Bronchial epithelial cell (primary cell): ENCODE measurements at regions not wholly inside any gene's neighbourhood (a gene's known extent, or its start where the extent isn't known, plus 50 kb on each side); places are given as distances from the start of the nearest gene placed in this dataset.

ENCODE experiments used
- DNase-seq: peaks from one replicate; pipeline ENCODE4 v3.0.0-alpha.2; 2010; ENCODE audit warnings: low read depth
- FAIRE-seq: peaks from 2 replicates; lab custom pipeline; 2011; peaks lifted over from hg19 to GRCh38; lab: Jason Lieb, UNC
- H3K27me3 ChIP-seq: 2 replicates; pipeline ENCODE4 v1.5.1; 2011; ENCODE audit warnings: low read length; ENCODE audit not compliant: control insufficient read depth, insufficient read depth
- H3K36me3 ChIP-seq: 2 replicates; pipeline ENCODE4 v1.5.1; 2011; ENCODE audit warnings: low read length; ENCODE audit not compliant: control insufficient read depth, insufficient read depth
- H3K4me3 ChIP-seq: 2 replicates; pipeline ENCODE4 v1.5.1; 2011; ENCODE audit warnings: mild to moderate bottlenecking, low read depth, low read length, control low read depth
- CTCF ChIP-seq: IDR thresholded peaks from 2 replicates; pipeline ENCODE4 v1.5.1; 2011; ENCODE audit warnings: mild to moderate bottlenecking, moderate library complexity, low read length, control low read depth, inconsistent platforms; ENCODE audit not compliant: insufficient read depth, severe bottlenecking

GRCh38 chr10:71074176-71074755 lies 138.1 kb upstream of the UNC5B start:
- no peak for DNase-seq
- TF ChIP-seq CTCF, result no peak
- Histone ChIP-seq H3K27me3 (peaks cover 6% of the 10 kb centered on the region), H3K36me3 (no peaks in the 10 kb centered on the region), H3K4me3 (no peak overlapping the region)
- no peak for FAIRE-seq

- TF ChIP-seq CTCF, result no peak
- Histone ChIP-seq H3K36me3 (no peaks in the 10 kb centered on the region), H3K27me3 (peaks cover 6% of the 10 kb centered on the region), H3K4me3 (no peak overlapping the region)
- DNase-seq (peak; percentile 52), FAIRE-seq (no peak)
These were observed 137.1 kb upstream of the UNC5B start for GRCh38 chr10:71075086-71075758.

- no peak for FAIRE-seq
- Histone ChIP-seq H3K4me3 (no peak overlapping the region), H3K36me3 (no peaks in the 10 kb centered on the region), H3K27me3 (peaks cover 6% of the 10 kb centered on the region)
- TF ChIP-seq CTCF, result no peak
- no peak for DNase-seq
These were observed 136.5 kb upstream of the UNC5B start for GRCh38 chr10:71075759-71076472.

GRCh38 chr10:71076473-71077142 lies 135.8 kb upstream of the UNC5B start:
- TF ChIP-seq CTCF, result no peak
- H3K4me3 ChIP-seq, result no peak overlapping the region
- peaks cover 9% of the 10 kb centered on the region for H3K27me3 ChIP-seq
- FAIRE-seq (no peak), DNase-seq (no peak)
- H3K36me3 ChIP-seq, result no peaks in the 10 kb centered on the region

GRCh38 chr10:71077143-71077581 lies 135.2 kb upstream of the UNC5B start:
- TF ChIP-seq CTCF, result no peak
- peak; percentile 55 for DNase-seq
- H3K4me3 ChIP-seq, result no peak overlapping the region
- no peaks in the 10 kb centered on the region for H3K36me3 ChIP-seq
- peaks cover 9% of the 10 kb centered on the region for H3K27me3 ChIP-seq
- FAIRE-seq, result no peak
